ENCODE measurements at regions not wholly inside any gene's neighbourhood (a gene's known extent, or its start where the extent isn't known, plus 50 kb on each side); places are given as distances from the start of the nearest gene placed in this dataset.

DNA sequence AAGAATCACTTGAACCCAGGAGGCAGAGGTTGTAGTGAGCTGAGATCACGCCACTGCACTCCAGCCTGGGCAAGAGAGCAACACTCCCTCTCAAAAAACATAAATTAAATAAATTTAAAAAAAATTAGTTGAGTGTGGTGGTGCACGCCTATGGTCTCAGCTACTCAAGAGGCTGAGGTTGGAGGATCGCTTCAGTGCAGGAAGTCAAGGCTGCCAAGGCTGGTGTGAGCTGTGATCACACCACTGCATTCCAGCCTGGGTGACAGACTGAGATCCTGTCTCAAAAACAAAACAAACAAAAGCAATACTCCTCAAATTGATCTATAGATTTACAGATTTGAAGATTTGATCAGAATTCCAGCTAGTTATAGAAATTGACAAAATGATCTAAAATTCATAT, 92.7 kb upstream of the RESF1 start:
- Histone ChIP-seq H4K8ac (replicated peaks; ENCODE audit: insufficient read length, low read depth, low read length) (no peak overlapping the region), H3K79me2 (ENCODE audit: insufficient read depth, low read length) (no peaks in the 10 kb centered on the region), H3T11ph (ENCODE audit: low read length) (no peak overlapping the region), H3K14ac (ENCODE audit: insufficient read depth, low read length) (no peak overlapping the region), H3K23me2 (ENCODE audit: insufficient read length, low read depth, low read length, poor library complexity, severe bottlenecking) (no peaks in the 10 kb centered on the region), H3K56ac (ENCODE audit: insufficient read length, low read depth, low read length) (no peak overlapping the region), H2BK12ac (ENCODE audit: insufficient read length, low read depth, low read length) (no peak overlapping the region), H4K91ac (ENCODE audit: insufficient read length, low read depth, low read length) (no peak overlapping the region), H2AFZ (ENCODE audit: low read length) (no peak overlapping the region), H2BK120ac (ENCODE audit: low read depth, low read length, poor library complexity, severe bottlenecking) (no peak overlapping the region), H2BK15ac (ENCODE audit: low read depth, low read length) (no peak overlapping the region), H3K27ac (ENCODE audit: insufficient read length, low read depth, low read length) (no peak overlapping the region), H3K4me1 (ENCODE audit: insufficient read depth, low read length) (peaks cover 6% of the 10 kb centered on the region; the same call in 1 of the 2 replicates), H3K9ac (ENCODE audit: extremely low read depth, insufficient read length, low read length) (no peak overlapping the region), H2AK5ac (ENCODE audit: insufficient read length, low read length) (no peak overlapping the region), H3K79me1 (ENCODE audit: insufficient read depth, low read depth, low read length, poor library complexity, severe bottlenecking) (no peaks in the 10 kb centered on the region), H4K20me1 (ENCODE audit: control insufficient read depth, insufficient read depth, insufficient read length) (no peaks in the 10 kb centered on the region), H4K5ac (ENCODE audit: insufficient read length, low read depth, low read length) (no peak overlapping the region), H2BK20ac (ENCODE audit: low read depth, low read length, poor library complexity, severe bottlenecking) (no peak overlapping the region), H2BK5ac (ENCODE audit: insufficient read length, low read length) (no peak overlapping the region), H3K27me3 (ENCODE audit: insufficient read depth, low read length) (no peaks in the 10 kb centered on the region), H3K9me3 (ENCODE audit: control insufficient read depth, low read depth, low read length) (no peaks in the 10 kb centered on the region), H3K23ac (ENCODE audit: insufficient read length, low read depth, low read length) (no peak overlapping the region), H3K4ac (ENCODE audit: low read depth, low read length) (no peak overlapping the region), H3K4me2 (ENCODE audit: insufficient read depth, insufficient read length, low read length) (no peak overlapping the region), H3K18ac (ENCODE audit: insufficient read length, low read depth, low read length) (no peak overlapping the region)
- H3K27ac Mint-ChIP-seq = no peak overlapping the region
- peaks cover 12 to 16% of the 10 kb centered on the region in 2 experiments for H3K4me1 Mint-ChIP-seq
- TF ChIP-seq CTCF (conservative IDR thresholded peaks at IDR 0.05) = no peak
- H3K36me3 Mint-ChIP-seq (ENCODE audit: insufficient read depth in 1 of 3, low read depth in 3 of 3) = peaks cover 0 to 11% (median 3%) of the 10 kb centered on the region in 3 experiments; a peak in 3 of 7 replicates
- no CpG with 5 or more reads among the region's 3 CpGs for WGBS (ENCODE audit: extremely low coverage, insufficient read length, low lambda C conversion rate)
- peaks cover 8% of the 10 kb centered on the region in 2 experiments; a peak in 4 of 5 replicates for H3K9me3 Mint-ChIP-seq
- H3K27me3 Mint-ChIP-seq (ENCODE audit: low read depth) = no peaks in the 10 kb centered on the region; the same call in 1 of the 2 replicates
- DNase-seq = no peak
- no peak overlapping the region for H3K4me3 Mint-ChIP-seq
